ENCODE measurements at regions not wholly inside any gene's neighbourhood (a gene's known extent, or its start where the extent isn't known, plus 50 kb on each side); places are given as distances from the start of the nearest gene placed in this dataset.

- CTCF ChIA-PET: no interaction called here
- Histone ChIP-seq H3K9me3 (ENCODE audit: control insufficient read depth, insufficient read depth, low read depth, low read length) (no peaks in the 10 kb centered on the region), H3K4me1 (ENCODE audit: control insufficient read depth, insufficient read depth, low read length) (no peaks in the 10 kb centered on the region), H3K4me3 (ENCODE audit: low read depth, low read length) (no peak overlapping the region), H3K36me3 (ENCODE audit: control insufficient read depth in 2 of 2, insufficient read depth in 1 of 2, low read length in 2 of 2) (no peaks in the 10 kb centered on the region), H3K27ac (ENCODE audit: extremely low read depth, low read depth, low read length) (no peak overlapping the region)
- TF ChIP-seq ZSCAN5A (tag by site-specific recombination; IDR thresholded peaks at IDR 0.05) (no peak), ZNF658 (tag by site-specific recombination; IDR thresholded peaks at IDR 0.05) (no peak), ZNF423 (tag by site-specific recombination; IDR thresholded peaks at IDR 0.05) (no peak), ZNF791 (tag by site-specific recombination; IDR thresholded peaks at IDR 0.05) (no peak), ZSCAN30 (tag by site-specific recombination; IDR thresholded peaks at IDR 0.05) (no peak), ZBTB1 (tag by site-specific recombination; IDR thresholded peaks at IDR 0.05) (no peak), WT1 (tag by site-specific recombination; IDR thresholded peaks at IDR 0.05) (no peak), SP7 (tag by site-specific recombination; IDR thresholded peaks at IDR 0.05) (no peak), ZSCAN18 (tag by site-specific recombination; IDR thresholded peaks at IDR 0.05) (no peak), ZNF600 (tag by site-specific recombination; IDR thresholded peaks at IDR 0.05) (no peak), ZFP3 (tag by site-specific recombination; IDR thresholded peaks at IDR 0.05; ENCODE audit: low read depth) (no peak), ZFHX2 (tag by site-specific recombination; conservative IDR thresholded peaks at IDR 0.05) (no peak), ZNF112 (tag by site-specific recombination; IDR thresholded peaks at IDR 0.05) (no peak), ZNF777 (tag by site-specific recombination; IDR thresholded peaks at IDR 0.05; ENCODE audit: borderline replicate concordance) (no peak), ZNF324 (tag by site-specific recombination; IDR thresholded peaks at IDR 0.05) (no peak), ZNF596 (tag by site-specific recombination; IDR thresholded peaks at IDR 0.05) (no peak)
- POLR2A ChIA-PET: no interaction called here
Measured at GRCh38 chr2:53460937-53461336, 306.7 kb upstream of the CHAC2 start.

GRCh38 chr2:53460347-53460746 lies 307.3 kb upstream of the CHAC2 start:
- no peaks in the 10 kb centered on the region for H3K4me1 ChIP-seq (ENCODE audit: control insufficient read depth, insufficient read depth, low read length)
- no peaks in the 10 kb centered on the region for H3K36me3 ChIP-seq (ENCODE audit: control insufficient read depth in 2 of 2, insufficient read depth in 1 of 2, low read length in 2 of 2)
- H3K27ac ChIP-seq (ENCODE audit: extremely low read depth, low read depth, low read length): no peak overlapping the region
- H3K9me3 ChIP-seq (ENCODE audit: control insufficient read depth, insufficient read depth, low read depth, low read length): no peaks in the 10 kb centered on the region
- ChIA-PET CTCF (interaction anchor here (0.7 kb wide), 1 partner anchor 33 kb away, joined by 3 read pairs; no protein-coding TSS in a partner anchor), POLR2A (no interaction called here)
- no peak overlapping the region for H3K4me3 ChIP-seq (ENCODE audit: low read depth, low read length)
- TF ChIP-seq BCL11B (tag by site-specific recombination; IDR thresholded peaks at IDR 0.05; ENCODE audit: low read depth): no peak
- TF ChIP-seq ZFHX2 (tag by site-specific recombination; conservative IDR thresholded peaks at IDR 0.05): no peak
- no peak for TF ChIP-seq ZNF23 (tag by site-specific recombination; IDR thresholded peaks at IDR 0.05; ENCODE audit: borderline replicate concordance)
- TF ChIP-seq ZNF114 (tag by site-specific recombination; IDR thresholded peaks at IDR 0.05): no peak
- TF ChIP-seq ZBTB1 (tag by site-specific recombination; IDR thresholded peaks at IDR 0.05): no peak
- no peak for TF ChIP-seq ZNF658 (tag by site-specific recombination; IDR thresholded peaks at IDR 0.05)
- TF ChIP-seq ZBTB6 (tag by site-specific recombination; IDR thresholded peaks at IDR 0.05): no peak
- TF ChIP-seq ZNF660 (tag by site-specific recombination; IDR thresholded peaks at IDR 0.05): no peak
- TF ChIP-seq KLF16 (tag by site-specific recombination; IDR thresholded peaks at IDR 0.05): no peak
- TF ChIP-seq ZNF747 (tag by site-specific recombination; IDR thresholded peaks at IDR 0.05): no peak
- TF ChIP-seq ZNF174 (tag by site-specific recombination; IDR thresholded peaks at IDR 0.05): no peak
- TF ChIP-seq ZNF366 (tag by site-specific recombination; conservative IDR thresholded peaks at IDR 0.05): no peak
- TF ChIP-seq BCL11A (tag by site-specific recombination; IDR thresholded peaks at IDR 0.05; ENCODE audit: low read depth): no peak
- TF ChIP-seq ZNF211 (tag by site-specific recombination; IDR thresholded peaks at IDR 0.05; ENCODE audit: low read depth): no peak
- no peak for TF ChIP-seq SP7 (tag by site-specific recombination; IDR thresholded peaks at IDR 0.05)
- TF ChIP-seq ZNF560 (tag by site-specific recombination; IDR thresholded peaks at IDR 0.05; ENCODE audit: borderline replicate concordance): no peak
